ENCODE measurements at regions not wholly inside any gene's neighbourhood (a gene's known extent, or its start where the extent isn't known, plus 50 kb on each side); places are given as distances from the start of the nearest gene placed in this dataset.

GRCh38 chr15:95860406-95860805 lies 470.1 kb upstream of the NR2F2 start:
- no peak for DNase-seq

DNA sequence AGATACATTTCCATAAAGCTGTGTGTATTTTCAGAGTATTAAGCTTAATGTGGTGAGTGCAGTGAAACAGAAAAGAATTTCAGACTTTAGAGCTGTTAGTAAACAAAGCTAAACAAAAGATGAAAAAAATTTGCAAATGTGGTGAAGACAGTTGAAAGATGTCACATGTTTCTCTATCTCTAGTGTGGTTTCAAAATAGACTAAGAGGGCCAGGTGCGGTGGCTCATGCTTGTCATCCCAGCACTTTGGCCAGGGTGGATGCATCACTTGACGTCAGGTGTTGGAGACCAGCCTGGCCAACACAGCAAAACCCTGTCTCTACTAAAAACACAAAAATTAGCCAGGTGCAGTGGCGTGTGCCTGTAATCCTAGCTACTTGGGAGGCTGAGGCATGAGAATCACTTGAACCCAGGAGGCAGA lies 466.0 kb upstream of the NR2F2 start:
- DNase-seq, result no peak

- DNase-seq, result no peak
Measured at GRCh38 chr15:95865330-95865739, 465.2 kb upstream of the NR2F2 start.

GRCh38 chr15:95866711-95867440 lies 463.6 kb upstream of the NR2F2 start:
- DNase-seq, result no peak

DNA sequence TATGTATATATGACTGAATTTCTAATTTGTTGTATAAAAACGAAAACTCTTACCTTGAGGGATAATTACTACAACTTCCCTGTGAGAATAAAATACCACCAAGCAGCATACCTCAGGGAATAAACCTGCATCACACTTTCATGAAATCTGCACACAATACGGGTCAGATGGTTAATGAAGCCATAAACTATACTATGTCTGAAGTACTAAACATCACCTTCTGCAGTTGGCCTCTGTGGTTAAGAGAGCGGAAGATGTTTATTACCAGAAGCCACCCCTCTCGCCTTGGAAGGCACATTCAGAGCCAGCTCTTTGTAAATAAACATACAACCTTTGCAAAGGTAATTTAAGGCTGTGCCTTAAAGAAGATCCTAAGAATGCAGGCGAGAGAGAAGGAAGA lies 462.1 kb upstream of the NR2F2 start:
- no peak for DNase-seq

- DNase-seq, result no peak
Measured at GRCh38 chr15:95868970-95869369, 461.5 kb upstream of the NR2F2 start.

- no peak for DNase-seq
Measured at GRCh38 chr15:95869920-95870319, 460.6 kb upstream of the NR2F2 start.

DNA sequence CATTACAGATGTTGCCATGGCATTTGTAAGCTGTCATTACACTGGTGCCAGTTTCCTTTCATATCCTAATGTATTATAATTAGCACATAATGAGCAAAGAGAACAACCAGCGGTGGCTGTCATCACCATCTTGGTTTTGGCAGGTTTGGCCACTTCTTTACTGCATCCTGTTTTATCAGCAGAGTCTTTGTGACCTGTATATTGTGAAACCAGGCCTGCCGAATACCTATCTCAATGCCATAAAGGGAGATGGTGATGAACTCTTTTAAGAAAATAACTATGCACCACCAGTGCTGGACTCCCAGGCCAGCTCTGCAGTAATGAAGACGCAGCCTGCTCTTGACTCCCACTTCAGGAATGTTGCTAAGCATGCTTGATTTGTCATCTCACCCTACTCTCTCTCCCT lies 458.1 kb upstream of the NR2F2 start:
- DNase-seq, result no peak

GRCh38 chr15:95874637-95875036 lies 455.9 kb upstream of the NR2F2 start:
- DNase-seq, result no peak

DNA sequence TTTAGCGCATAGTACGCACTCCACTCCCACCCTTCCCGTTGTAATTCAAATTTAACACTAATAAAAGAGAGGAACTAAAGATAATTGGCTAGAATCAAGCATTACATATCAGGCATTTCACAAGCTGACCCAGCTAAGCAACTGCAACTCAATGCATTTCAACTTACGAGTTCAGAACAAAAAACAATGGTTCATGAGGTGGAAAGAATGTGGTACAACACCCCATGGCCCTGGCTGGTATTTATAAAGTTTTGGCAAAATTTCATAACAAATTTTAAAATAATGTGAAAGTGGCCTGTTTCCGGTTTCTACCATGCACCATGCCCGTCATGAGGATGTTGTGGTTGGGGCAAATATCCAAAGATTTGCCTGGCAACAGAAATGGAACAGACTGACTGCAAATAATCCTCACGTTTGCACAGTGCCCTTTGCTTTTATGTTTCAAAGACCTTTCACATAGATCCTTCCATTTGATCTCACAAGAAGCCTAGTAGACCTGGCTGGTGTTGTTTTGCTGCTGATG lies 455.3 kb upstream of the NR2F2 start:
- no peak for DNase-seq

DNA sequence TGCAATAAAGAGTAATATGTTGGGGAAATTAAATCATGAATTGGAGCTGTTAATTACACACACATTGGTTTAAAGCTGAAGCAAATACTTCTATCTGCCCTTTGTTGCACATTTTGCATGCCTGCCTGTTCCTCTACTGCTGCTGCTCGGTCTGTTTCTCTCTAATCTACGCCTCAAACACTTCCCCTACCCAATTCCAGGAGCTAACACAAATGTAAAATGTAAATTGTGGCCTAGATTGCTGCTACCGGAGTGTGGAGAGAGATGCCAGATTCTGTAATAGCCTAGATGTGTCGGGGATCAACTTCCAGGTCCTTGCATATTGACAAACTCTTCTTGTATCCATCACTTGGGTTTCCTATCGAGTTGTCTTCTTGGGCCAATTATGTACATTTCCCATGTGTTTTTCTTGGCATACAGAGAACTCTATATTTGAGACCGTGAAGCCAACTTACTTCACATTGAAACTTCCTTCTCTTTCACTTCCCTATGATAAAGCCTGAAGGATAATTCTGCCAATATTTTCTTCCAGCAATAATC lies 450.4 kb upstream of the NR2F2 start:
- no peak for DNase-seq

DNA sequence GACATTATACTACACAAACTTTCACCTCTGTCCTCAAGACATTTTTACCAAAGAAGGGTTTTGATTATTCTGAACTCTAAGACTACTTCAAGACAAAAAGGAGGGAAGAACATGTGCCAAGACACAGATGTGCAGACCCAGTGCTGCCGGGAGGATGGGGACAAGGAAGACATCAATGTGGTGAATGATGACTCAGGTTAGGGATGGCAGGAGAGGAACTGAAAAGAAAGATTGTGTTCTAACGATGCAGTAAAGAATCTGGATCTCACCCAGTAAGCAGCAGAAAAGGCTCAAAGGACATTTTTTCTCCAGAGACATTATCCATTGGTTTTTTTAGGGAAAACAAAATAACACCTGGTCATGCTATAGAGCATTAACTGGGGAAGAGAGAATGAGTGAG lies 449.9 kb upstream of the NR2F2 start:
- DNase-seq, result no peak

GRCh38 chr15:95883064-95883463 lies 447.4 kb upstream of the NR2F2 start:
- DNase-seq, result no peak

- DNase-seq, result no peak
Measured at GRCh38 chr15:95884276-95884675, 446.2 kb upstream of the NR2F2 start.

GRCh38 chr15:95887666-95888390 lies 442.7 kb upstream of the NR2F2 start:
- no peak for DNase-seq

DNA sequence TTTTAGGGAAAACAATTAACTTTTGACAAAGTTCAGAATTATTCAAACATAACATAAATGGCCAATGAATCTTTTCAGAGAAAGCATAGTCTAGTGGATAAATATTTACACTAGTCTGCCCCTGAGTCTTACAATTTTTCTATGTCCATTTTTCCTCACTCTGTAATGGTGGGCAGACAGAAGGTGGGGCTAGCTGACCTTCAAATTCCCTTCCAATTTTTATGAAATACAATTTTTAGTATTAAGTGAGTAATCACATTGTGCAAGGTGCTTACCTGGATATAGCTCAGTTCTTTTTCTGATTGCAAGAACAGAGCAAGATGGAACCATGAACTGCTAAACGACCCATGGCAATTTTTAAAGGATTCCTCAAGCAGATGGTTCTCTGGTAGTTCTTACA lies 441.7 kb upstream of the NR2F2 start:
- no peak for DNase-seq

GRCh38 chr15:95894407-95894956 lies 436.0 kb upstream of the NR2F2 start:
- no peak for DNase-seq

- no peak for DNase-seq
Measured at GRCh38 chr15:95895508-95895907, 435.0 kb upstream of the NR2F2 start.

DNA sequence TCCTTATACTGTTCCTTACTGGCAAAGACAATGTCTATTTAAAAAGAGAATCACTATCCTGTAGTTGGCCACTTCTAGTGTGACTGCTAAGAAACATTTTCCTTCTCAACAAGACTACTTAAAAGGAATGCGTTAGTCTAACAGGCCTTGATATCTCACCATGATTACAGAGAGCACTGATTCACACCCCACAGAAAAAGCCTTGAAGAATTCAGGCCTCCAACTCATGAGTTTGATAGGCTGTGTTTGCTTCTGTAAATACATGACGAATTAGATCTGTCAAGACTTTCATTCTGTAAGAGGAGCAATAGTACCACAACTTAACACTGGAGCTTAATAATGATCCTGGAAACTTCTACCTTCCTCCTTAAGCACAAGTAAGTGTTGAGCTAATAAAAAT lies 432.8 kb upstream of the NR2F2 start:
- no peak for DNase-seq

DNA sequence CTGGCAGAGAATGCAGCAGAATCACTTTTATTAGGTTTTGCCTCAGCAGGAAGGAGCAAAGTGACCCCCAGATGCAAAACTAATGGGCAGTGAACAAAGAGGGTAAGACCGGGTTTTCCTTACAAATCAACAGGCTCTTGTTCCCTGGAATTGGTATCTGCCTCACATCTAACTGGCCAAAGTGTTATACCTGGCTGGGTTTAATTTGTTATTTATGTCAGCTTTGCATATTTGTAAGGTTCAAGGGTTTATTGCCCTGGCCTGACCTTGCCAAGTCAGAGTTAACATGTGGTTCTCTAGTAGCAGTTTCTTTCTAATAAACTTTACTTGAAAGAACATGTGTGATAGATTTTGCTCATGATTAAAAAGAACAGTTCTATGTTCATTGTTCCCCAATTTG lies 431.7 kb upstream of the NR2F2 start:
- no peak for DNase-seq

DNA sequence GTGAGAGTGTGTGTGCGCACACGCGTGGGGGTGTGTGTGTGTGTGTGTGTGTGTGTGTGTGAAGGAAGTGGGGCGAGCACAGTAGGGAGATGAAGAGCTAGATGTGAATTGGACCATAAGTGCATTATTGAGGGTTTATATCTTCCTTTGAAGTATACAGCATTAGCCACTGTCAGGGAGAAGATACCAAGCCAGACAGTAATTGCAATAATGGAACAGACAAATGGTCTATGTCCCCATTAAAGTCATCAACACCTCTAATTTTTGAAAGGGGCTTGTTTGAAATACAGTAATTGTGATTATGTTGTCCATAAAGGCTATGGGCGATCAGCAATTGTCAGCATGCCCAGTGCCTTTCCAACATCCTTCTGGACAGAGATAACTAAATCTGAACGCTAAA lies 429.2 kb upstream of the NR2F2 start:
- DNase-seq, result no peak

GRCh38 chr15:95902606-95903005 lies 427.9 kb upstream of the NR2F2 start:
- DNase-seq, result no peak

- no peak for DNase-seq
Measured at GRCh38 chr15:95903352-95903751, 427.1 kb upstream of the NR2F2 start.

All from stimulated activated CD4-positive, alpha-beta T cell treated with anti-CD3 and anti-CD28 coated beads, Interleukin-4, amount 100 ng/mL, for 4 hours (primary cell).